Prostate gland (tissue), 2 donors: ENCODE measurements at regions not wholly inside any gene's neighbourhood (a gene's known extent, or its start where the extent isn't known, plus 50 kb on each side); places are given as distances from the start of the nearest gene placed in this dataset.

Experiments used
- POLR2A ChIP-seq: fragments of 450-650 bp; IDR thresholded peaks from one replicate; pipeline ENCODE4 v1.6.1; 2016; ENCODE audit warnings: antibody characterized with exemption, mild to moderate bottlenecking
- POLR2AphosphoS5 ChIP-seq: sonication (generic); formaldehyde crosslinking; IDR thresholded peaks from one replicate; pipeline ENCODE4 v1.6.1; 2017; ENCODE audit warnings: antibody characterized with exemption
- TF ChIP-seq, protein P1 (sequence below), 4 experiments: fragments of 200-600 bp in 2 of 4; fragments of 450-650 bp in 2 of 4; sonication (generic) in 2 of 4; IDR thresholded peaks; 1 replicate in 3 of 4; 2 replicates in 1 of 4; pipeline ENCODE4 v1.5.1; 2016 to 2019; ENCODE audit warnings: antibody characterized with exemption in 4 of 4, mild to moderate bottlenecking in 2 of 4, moderate library complexity in 2 of 4

DNA sequence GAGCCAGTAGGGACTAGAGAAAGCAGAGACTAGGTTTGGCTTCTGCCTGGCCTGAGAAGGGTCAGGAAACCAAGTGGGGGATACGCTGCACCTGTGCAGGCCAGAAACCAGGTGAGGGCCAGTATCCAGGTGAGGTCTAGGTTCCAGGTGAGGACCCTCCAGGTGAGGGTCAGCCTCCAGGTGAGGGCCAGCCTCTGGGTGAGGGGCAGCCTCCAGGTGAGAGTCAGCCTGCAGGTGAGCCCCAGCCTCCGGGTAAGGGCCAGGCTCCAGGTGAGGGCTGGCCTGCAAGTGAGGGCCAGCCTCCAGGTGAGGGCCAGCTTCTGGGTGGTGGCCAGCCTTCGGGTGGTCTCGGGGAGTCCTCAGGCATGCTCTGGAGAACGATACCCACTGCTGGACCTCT is 238.8 kb downstream of the USP46 start:
- no peak for TF ChIP-seq POLR2A
- TF ChIP-seq, protein P1, sequence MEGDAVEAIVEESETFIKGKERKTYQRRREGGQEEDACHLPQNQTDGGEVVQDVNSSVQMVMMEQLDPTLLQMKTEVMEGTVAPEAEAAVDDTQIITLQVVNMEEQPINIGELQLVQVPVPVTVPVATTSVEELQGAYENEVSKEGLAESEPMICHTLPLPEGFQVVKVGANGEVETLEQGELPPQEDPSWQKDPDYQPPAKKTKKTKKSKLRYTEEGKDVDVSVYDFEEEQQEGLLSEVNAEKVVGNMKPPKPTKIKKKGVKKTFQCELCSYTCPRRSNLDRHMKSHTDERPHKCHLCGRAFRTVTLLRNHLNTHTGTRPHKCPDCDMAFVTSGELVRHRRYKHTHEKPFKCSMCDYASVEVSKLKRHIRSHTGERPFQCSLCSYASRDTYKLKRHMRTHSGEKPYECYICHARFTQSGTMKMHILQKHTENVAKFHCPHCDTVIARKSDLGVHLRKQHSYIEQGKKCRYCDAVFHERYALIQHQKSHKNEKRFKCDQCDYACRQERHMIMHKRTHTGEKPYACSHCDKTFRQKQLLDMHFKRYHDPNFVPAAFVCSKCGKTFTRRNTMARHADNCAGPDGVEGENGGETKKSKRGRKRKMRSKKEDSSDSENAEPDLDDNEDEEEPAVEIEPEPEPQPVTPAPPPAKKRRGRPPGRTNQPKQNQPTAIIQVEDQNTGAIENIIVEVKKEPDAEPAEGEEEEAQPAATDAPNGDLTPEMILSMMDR (IDR thresholded peaks at IDR 0.05): no peak
- no peak for TF ChIP-seq POLR2AphosphoS5
